K562 (cell line): ENCODE measurements at regions not wholly inside any gene's neighbourhood (a gene's known extent, or its start where the extent isn't known, plus 50 kb on each side); places are given as distances from the start of the nearest gene placed in this dataset.

ENCODE experiments used
- ATAC-seq: fragments of 200-7000 bp; cut with Tn5 transposase; 3 replicates; pipeline ENCODE4 v1.9.1; 2020; ENCODE audit warnings: moderate library complexity
- BruUV-seq: library from RNA; stranded (reverse); fragments of 400-500 nt; replicated peaks from 2 replicates; lab custom pipeline; 2021; lab: Mats Ljungman, UMichigan
- CTCF ChIA-PET: fragments of 300-600 bp; formaldehyde crosslinking; extraction: SDS; loops from one replicate; lab custom pipeline; 2021; ENCODE audit warnings: low intra/inter-chr PET ratio; lab: Yijun Ruan, JAX
- POLR2A ChIA-PET: fragments of 300-600, 350-650 bp; sonication (Branson Sonifier 250); formaldehyde crosslinking; extraction: SDS; loops from one replicate; lab custom pipeline; 2021; ENCODE audit warnings: antibody characterized with exemption, inconsistent platforms; lab: Yijun Ruan, JAX
- DNase-seq, 4 experiments: peaks; one replicate each; pipeline versions ENCODE4 v3.0.0 to v3.0.0-alpha.2; 2011 to 2018; ENCODE audit warnings: low spot score in 3 of 4, mixed read lengths in 3 of 4; ENCODE audit errors: extremely low read depth in 1 of 4
- FAIRE-seq: peaks from 2 replicates; lab custom pipeline; 2011; peaks lifted over from hg19 to GRCh38; lab: Jason Lieb, UNC
- H2AFZ ChIP-seq: 2 replicates; pipeline ENCODE4 v1.6.0; 2011; ENCODE audit warnings: low read depth, low read length, control low read depth, inconsistent platforms
- H3K27ac ChIP-seq: fragments of 200-600 bp; 3 replicates; pipeline ENCODE4 v1.8.0; 2011; ENCODE audit warnings: low read depth, mild to moderate bottlenecking, control low read depth, inconsistent platforms, low read length, moderate library complexity, mixed read lengths; ENCODE audit errors: extremely low read depth
- H3K27me3 ChIP-seq, 2 experiments: fragments of 300-600 bp in 1 of 2; 2 replicates in 1 of 2; 3 replicates in 1 of 2; pipeline versions ENCODE4 v1.6.0 to v1.8.0; 2011; ENCODE audit warnings: inconsistent platforms in 2 of 2, low read length in 2 of 2, mild to moderate bottlenecking in 1 of 2, mixed read lengths in 1 of 2, moderate library complexity in 1 of 2; ENCODE audit not compliant: control insufficient read depth in 2 of 2, insufficient read depth in 2 of 2
- H3K36me3 ChIP-seq: fragments of 300-600 bp; 3 replicates; pipeline ENCODE4 v1.8.0; 2011; ENCODE audit warnings: mild to moderate bottlenecking, low read length, inconsistent platforms; ENCODE audit not compliant: control insufficient read depth, insufficient read depth
- H3K4me1 ChIP-seq, 2 experiments: fragments of 200-600 bp in 1 of 2; replicated peaks in 1 of 2; 2 replicates in 1 of 2; 3 replicates in 1 of 2; pipeline versions ENCODE4 v1.5.1 to v1.8.0; 2011; ENCODE audit warnings: inconsistent platforms in 2 of 2, low read length in 2 of 2, mild to moderate bottlenecking in 1 of 2, mixed read lengths in 1 of 2, moderate library complexity in 1 of 2; ENCODE audit not compliant: control insufficient read depth in 2 of 2, insufficient read depth in 2 of 2
- H3K4me2 ChIP-seq: 2 replicates; pipeline ENCODE4 v1.6.1; 2011; ENCODE audit warnings: low read length, control low read depth, inconsistent platforms, mixed read lengths; ENCODE audit not compliant: insufficient read depth
- H3K4me3 ChIP-seq: fragments of 200-600 bp; sonication (generic), shearing (Covaris generic); 2 replicates; pipeline ENCODE4 v1.5.1; 2016; ENCODE audit warnings: control low read depth, inconsistent platforms
- H3K79me2 ChIP-seq: fragments of 200-600 bp; 3 replicates; pipeline ENCODE4 v1.8.0; 2011; ENCODE audit warnings: low read length, inconsistent platforms; ENCODE audit not compliant: control insufficient read depth, insufficient read depth
- H3K9ac ChIP-seq, 2 experiments: 2 replicates each; pipeline versions ENCODE4 v1.6.0 to v1.6.1; 2011; ENCODE audit warnings: low read depth in 2 of 2, low read length in 2 of 2, control low read depth in 1 of 2, inconsistent platforms in 1 of 2, mild to moderate bottlenecking in 1 of 2, mixed read lengths in 1 of 2; ENCODE audit not compliant: insufficient read depth in 1 of 2
- H3K9me1 ChIP-seq: one replicate; pipeline ENCODE4 v1.6.0; 2011; ENCODE audit warnings: inconsistent platforms, mild to moderate bottlenecking, low read length, moderate library complexity; ENCODE audit not compliant: control insufficient read depth, insufficient read depth
- H3K9me3 ChIP-seq: replicated peaks from 2 replicates; pipeline ENCODE4 v1.5.1; 2011; ENCODE audit warnings: low read depth, low read length, inconsistent platforms; ENCODE audit not compliant: control insufficient read depth, insufficient read depth
- H4K20me1 ChIP-seq: replicated peaks from 2 replicates; pipeline ENCODE4 v1.6.1; 2011; ENCODE audit warnings: low read length, inconsistent platforms, mixed read lengths; ENCODE audit not compliant: control insufficient read depth, insufficient read depth
- CBFA2T3 ChIP-seq: fragments of 450-650 bp; IDR thresholded peaks from 2 replicates; pipeline ENCODE4 v1.6.1; 2017
- CC2D1A ChIP-seq: fragments of 450-650 bp; IDR thresholded peaks from 2 replicates; pipeline ENCODE4 v1.6.1; 2017; ENCODE audit warnings: mild to moderate bottlenecking
- DDX20 ChIP-seq: fragments of 450-650 bp; IDR thresholded peaks from 2 replicates; pipeline ENCODE4 v1.6.1; 2016; ENCODE audit warnings: missing genetic modification characterization, low read depth, mild to moderate bottlenecking, missing compliant biosample characterization, moderate library complexity
- DIDO1 ChIP-seq: fragments of 450-650 bp; IDR thresholded peaks from 2 replicates; pipeline ENCODE4 v1.6.1; 2016; ENCODE audit warnings: low read depth, missing biosample characterization, missing genetic modification characterization
- ETV1 ChIP-seq: fragments of 450-650 bp; conservative IDR thresholded peaks from 2 replicates; pipeline ENCODE4 v1.6.1; 2016; ENCODE audit warnings: missing genetic modification characterization, control low read depth, low read depth, missing compliant biosample characterization
- HDAC2 ChIP-seq: fragments of 450-650 bp; IDR thresholded peaks from 2 replicates; pipeline ENCODE4 v1.6.1; 2016; ENCODE audit warnings: mild to moderate bottlenecking
- HNRNPUL1 ChIP-seq: fragments of 200-400 bp; formaldehyde crosslinking; IDR thresholded peaks from 2 replicates; pipeline ENCODE4 v1.6.1; 2017; ENCODE audit warnings: low read length
- KDM1A ChIP-seq, 2 experiments: fragments of 450-650 bp; IDR thresholded peaks; 2 replicates each; pipeline ENCODE4 v1.6.1; 2016; ENCODE audit warnings: mild to moderate bottlenecking in 2 of 2
- KLF16 ChIP-seq: IDR thresholded peaks from 2 replicates; pipeline ENCODE4 v1.6.1; 2016; ENCODE audit warnings: antibody characterized with exemption
- MED1 ChIP-seq: sonication (generic); formaldehyde crosslinking; IDR thresholded peaks from 2 replicates; pipeline ENCODE4 v1.8.1; 2023; ENCODE audit warnings: missing genetic modification reagents, borderline replicate concordance
- NEUROD1 ChIP-seq: fragments of 150-350 bp; IDR thresholded peaks from 2 replicates; pipeline ENCODE4 v1.6.1; 2014; ENCODE audit warnings: borderline replicate concordance, low read length, low read depth; ENCODE audit not compliant: partially characterized antibody
- NR2C1 ChIP-seq, 2 experiments: fragments of 450-650 bp; IDR thresholded peaks; 2 replicates each; pipeline ENCODE4 v1.6.1; 2017; ENCODE audit warnings: mild to moderate bottlenecking in 2 of 2, antibody characterized with exemption in 1 of 2, inconsistent platforms in 1 of 2, missing compliant biosample characterization in 1 of 2, missing genetic modification characterization in 1 of 2
- POLR3A ChIP-seq: IDR thresholded peaks from 2 replicates; pipeline ENCODE4 v1.6.1; 2011; ENCODE audit warnings: borderline replicate concordance, mild to moderate bottlenecking, moderate library complexity; ENCODE audit not compliant: insufficient read length, insufficient read depth; ENCODE audit errors: extremely low read depth
- SAFB ChIP-seq: fragments of 200-400 bp; formaldehyde crosslinking; IDR thresholded peaks from 2 replicates; pipeline ENCODE4 v1.6.1; 2017; ENCODE audit warnings: low read depth, low read length, borderline replicate concordance
- TCF3 ChIP-seq: sonication (generic); formaldehyde crosslinking; IDR thresholded peaks from 2 replicates; pipeline ENCODE4 v1.4.0; 2020; ENCODE audit warnings: mild to moderate bottlenecking, missing genetic modification reagents
- UBTF ChIP-seq, 2 experiments: IDR thresholded peaks; 2 replicates each; pipeline ENCODE4 v1.6.1; 2012; ENCODE audit warnings: improper control_type of control experiment in 2 of 2, low read depth in 2 of 2, low read length in 2 of 2, borderline replicate concordance in 1 of 2
- ZBTB12 ChIP-seq: fragments of 250-450 bp; sonication (Bioruptor Pico); IDR thresholded peaks from 2 replicates; pipeline ENCODE4 v1.4.0; 2020
- ZKSCAN8 ChIP-seq: fragments of 200-800 bp; sonication (Bioruptor generic); IDR thresholded peaks from 2 replicates; pipeline ENCODE4 v1.6.1; 2016; ENCODE audit warnings: missing genetic modification characterization, missing compliant biosample characterization
- ZNF224 ChIP-seq: sonication (generic); formaldehyde crosslinking; IDR thresholded peaks from 2 replicates; pipeline ENCODE4 v1.8.0; 2022; ENCODE audit warnings: mild to moderate bottlenecking, missing genetic modification reagents
- ZNF551 ChIP-seq: fragments of 250-450 bp; sonication (Bioruptor Pico); IDR thresholded peaks from 2 replicates; pipeline ENCODE4 v1.5.0; 2021; ENCODE audit warnings: mild to moderate bottlenecking, moderate library complexity
- WGBS: fragments of 100-300 bp; shearing (Covaris generic); methylation state at CpG from one replicate; pipeline ENCODE4 v1.1.6; 2016; ENCODE audit warnings: low coverage, mixed read lengths; ENCODE audit not compliant: insufficient coverage; ENCODE audit errors: missing lambda C conversion rate; 5-methylcytosine and 5-hydroxymethylcytosine counted together
- in situ Hi-C: fragments of 300-500 bp; cut with MboI; formaldehyde crosslinking; loops from 4 replicates; pipeline ENCODE4 v1.15.0; 2018; ENCODE audit warnings: inconsistent platforms, mixed read lengths
- intact Hi-C: fragments of 100-400 bp; cut with micrococcal nuclease; formaldehyde crosslinking; loops from 2 replicates; pipeline ENCODE4 v1.14.2; 2022

- BruUV-seq = no TSS peak
- Histone ChIP-seq H3K36me3 (no peaks in the 10 kb centered on the region), H4K20me1 (no peaks in the 10 kb centered on the region), H3K4me3 (no peak overlapping the region), H2AFZ (no peak overlapping the region), H3K4me2 (no peak overlapping the region), H3K79me2 (no peaks in the 10 kb centered on the region), H3K27ac (no peak overlapping the region), H3K4me1 (no peaks in the 10 kb centered on the region; a peak in 1 of 5 replicates), H3K9me3 (no peaks in the 10 kb centered on the region), H3K9ac (no peak overlapping the region), H3K9me1 (no peaks in the 10 kb centered on the region), H3K27me3 (no peaks in the 10 kb centered on the region)
- ChIA-PET CTCF (no interaction called here), POLR2A (interaction anchor here (1.2 kb wide), 1 partner anchor 10 kb away, joined by 5 read pairs; no protein-coding TSS in a partner anchor)
- in situ Hi-C loops (no loop called here), intact Hi-C loops (no loop called here)
- no peak for ATAC-seq
- FAIRE-seq = no peak
- DNase-seq = peak in 1 of 4 experiments; percentile 34
- WGBS = 0% methylated on average over 2 of the region's 2 CpGs
- no peak for TF ChIP-seq DDX20 (tag)
- TF ChIP-seq CC2D1A = no peak
- TF ChIP-seq ZNF224 (CRISPR knock-in tag) = no peak
- no peak for TF ChIP-seq SAFB
- no peak for TF ChIP-seq UBTF (IDR thresholded peaks at IDR 0.05; ENCODE audit: borderline replicate concordance in 1 of 2, low read depth in 2 of 2, low read length in 2 of 2)
- no peak for TF ChIP-seq HDAC2
- no peak for TF ChIP-seq ZNF551 (CRISPR knock-in tag)
- no peak for TF ChIP-seq ZKSCAN8 (CRISPR knock-in tag)
- TF ChIP-seq POLR3A = no peak
- TF ChIP-seq MED1 = no peak
- peak; percentile 75 for TF ChIP-seq CBFA2T3
- TF ChIP-seq KDM1A (IDR thresholded peaks at IDR 0.05) = 0 out of 4 replicates have a peak, but pooled peaks of 1 of the 2 experiments have one; percentile 20
- TF ChIP-seq HNRNPUL1 = no peak
- TF ChIP-seq ETV1 (tag) = no peak
- 0 out of 2 replicates have a peak, but pooled peaks have one; percentile 15 for TF ChIP-seq ZBTB12 (CRISPR knock-in tag)
- peak; percentile 69; the same call in 1 of the 2 replicates for TF ChIP-seq KLF16
- TF ChIP-seq NR2C1 (IDR thresholded peaks at IDR 0.05) = no peak
- peak; percentile 39; the same call in 1 of the 2 replicates for TF ChIP-seq NR2C1 (tag; IDR thresholded peaks at IDR 0.05)
- no peak for TF ChIP-seq DIDO1 (tag)
- peak; percentile 53; the same call in 1 of the 2 replicates for TF ChIP-seq TCF3 (CRISPR knock-in tag)
- TF ChIP-seq NEUROD1 = no peak
Measured at GRCh38 chr14:65329911-65330310, 82.6 kb upstream of the FUT8 start.
